AG20443 (cell line): ENCODE measurements at regions not wholly inside any gene's neighbourhood (a gene's known extent, or its start where the extent isn't known, plus 50 kb on each side); places are given as distances from the start of the nearest gene placed in this dataset.

Experiments
- DNase-seq: peaks from one replicate; pipeline ENCODE4 v3.0.0; 2012; ENCODE audit warnings: low spot score, mixed read lengths

DNA sequence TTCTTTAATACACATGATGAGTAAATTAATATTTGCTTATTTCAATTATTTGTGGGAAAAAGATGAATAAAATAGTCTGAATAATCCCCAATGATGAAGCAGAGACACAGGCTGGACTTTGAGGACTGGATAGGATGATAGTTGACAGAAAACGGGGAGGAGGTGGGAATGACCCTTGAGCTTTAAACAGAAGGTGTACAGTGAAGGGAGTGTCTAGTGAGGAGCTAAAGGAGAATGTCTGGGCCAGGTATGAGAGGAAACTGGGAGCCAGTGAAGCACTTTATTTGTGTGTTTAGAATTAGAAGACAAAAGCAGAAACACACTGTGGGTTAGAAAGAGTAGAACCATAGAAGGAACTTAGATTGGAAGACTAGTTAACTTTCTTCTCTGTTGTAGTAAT, 230.4 kb upstream of the CA10 start:
- DNase-seq = no peak

DNA sequence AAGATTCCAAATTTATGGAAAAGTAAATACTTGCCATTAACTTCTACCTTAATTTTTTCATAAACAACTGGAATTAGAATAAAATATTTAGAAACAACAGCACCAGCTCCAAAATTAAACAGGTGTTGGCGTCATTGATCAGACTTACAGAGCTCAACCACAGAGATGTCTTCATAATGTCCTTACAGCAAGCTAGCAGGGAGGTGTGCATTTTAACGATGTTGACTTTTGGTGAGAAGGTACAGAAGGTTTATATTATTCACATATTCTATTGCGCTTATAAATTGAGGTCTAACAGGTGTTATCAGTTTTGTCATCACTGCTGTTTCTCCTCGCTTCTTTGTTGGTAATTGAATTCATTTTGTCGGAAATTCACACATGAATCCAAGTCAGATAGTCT, 226.2 kb upstream of the CA10 start:
- no peak for DNase-seq

DNA sequence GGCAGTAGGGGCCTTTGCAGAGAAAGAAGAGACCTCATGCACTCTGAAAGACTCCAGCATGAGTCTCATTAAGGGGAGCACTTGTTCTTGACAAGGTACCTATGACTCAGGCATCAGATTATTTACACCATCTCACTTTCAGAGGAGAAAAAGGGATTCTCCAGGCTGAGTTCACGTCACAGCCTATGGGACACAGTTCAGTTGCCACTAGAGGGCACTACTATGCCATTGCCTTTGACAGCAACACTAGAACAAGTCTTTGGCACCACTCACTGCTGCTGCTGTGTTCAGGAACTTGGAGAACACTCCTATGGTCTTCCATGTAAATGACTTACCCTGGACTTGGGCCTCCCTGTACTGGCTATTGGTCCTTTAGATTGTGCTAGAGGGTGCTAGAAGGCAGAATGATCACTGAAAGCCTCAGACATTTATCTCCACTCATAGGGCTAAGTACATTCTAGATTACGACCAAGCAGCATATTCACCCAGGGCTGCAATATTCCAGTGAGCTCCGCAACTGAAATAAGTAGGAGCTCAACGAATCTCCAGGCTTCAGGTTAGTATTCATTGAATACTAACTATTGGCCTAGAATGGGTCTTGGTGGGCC, 225.1 kb upstream of the CA10 start:
- DNase-seq = no peak

DNA sequence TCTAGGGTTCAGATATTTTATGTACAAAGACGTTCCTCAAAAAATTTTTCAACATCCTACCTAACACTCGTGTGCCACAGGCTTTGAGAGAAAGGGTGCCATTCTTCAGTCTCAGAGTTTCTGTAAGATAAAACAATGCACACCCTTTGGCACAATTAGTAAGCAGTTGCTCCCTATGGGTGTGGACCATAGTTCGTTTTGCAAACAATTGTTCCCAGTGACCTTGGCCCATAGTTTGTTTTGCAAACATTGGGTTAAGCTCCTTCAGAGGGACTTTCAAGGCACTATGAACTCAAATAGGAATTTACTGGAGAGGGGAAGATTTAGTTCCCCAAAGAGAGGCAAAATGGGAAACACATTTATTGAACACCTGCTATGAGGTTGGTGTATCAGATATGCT, 220.3 kb upstream of the CA10 start:
- DNase-seq = no peak

DNA sequence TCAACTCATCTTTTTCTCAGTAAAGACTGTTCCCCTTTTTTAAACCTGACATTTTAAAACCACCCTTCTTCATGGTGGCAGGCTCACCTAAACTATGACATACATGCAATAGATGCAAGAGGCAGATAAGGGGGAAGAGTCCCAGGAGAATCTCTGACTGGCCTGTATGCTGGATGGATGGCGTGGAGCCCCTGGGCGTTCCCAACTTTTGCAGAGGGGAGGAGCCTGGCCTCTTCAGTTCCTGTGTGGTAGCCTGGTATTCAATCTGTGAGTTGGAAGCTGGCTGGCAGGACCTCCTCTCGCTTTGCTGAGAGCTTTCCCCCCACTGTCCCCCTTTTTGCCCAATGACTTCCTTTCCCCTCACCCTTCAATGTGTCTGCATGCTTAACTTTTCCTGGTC, 217.6 kb upstream of the CA10 start:
- no peak for DNase-seq

DNA sequence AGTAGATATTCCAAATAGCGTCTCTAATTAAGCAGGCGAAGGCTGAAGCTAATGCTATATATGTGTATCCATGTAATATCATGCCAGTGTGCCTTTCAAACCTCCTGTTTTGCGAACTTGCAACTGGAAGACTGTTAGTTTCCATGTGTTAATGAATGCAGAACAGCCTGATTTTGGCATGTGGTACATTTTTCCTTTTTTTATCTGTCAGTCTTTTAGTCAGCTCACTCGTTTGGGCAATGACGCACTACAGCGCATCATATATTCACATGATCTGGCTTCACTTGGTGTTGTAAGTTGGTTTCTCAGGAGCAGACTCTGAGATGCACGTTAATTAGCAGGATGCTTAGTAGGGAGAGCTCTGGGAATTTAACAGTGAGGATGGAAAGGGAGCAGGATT, 210.4 kb upstream of the CA10 start:
- no peak for DNase-seq

DNA sequence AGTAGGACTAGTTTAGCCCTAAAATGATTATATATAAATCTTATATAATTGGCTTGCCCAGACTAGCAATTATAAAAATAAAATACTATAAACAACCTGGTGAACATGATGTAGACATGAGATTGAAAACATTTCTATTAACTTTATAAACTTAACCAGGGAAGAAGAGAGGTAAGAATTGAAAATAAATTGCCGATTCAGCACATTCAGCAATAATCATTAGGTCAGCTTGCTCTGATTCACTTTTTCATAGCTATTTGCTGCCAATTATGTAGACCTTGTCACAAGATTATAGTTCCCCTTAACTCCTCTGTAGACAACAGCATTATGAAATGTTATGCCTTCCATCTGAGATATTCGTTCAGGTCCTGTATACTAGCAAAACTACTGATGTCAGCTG, 199.3 kb upstream of the CA10 start:
- no peak for DNase-seq

DNA sequence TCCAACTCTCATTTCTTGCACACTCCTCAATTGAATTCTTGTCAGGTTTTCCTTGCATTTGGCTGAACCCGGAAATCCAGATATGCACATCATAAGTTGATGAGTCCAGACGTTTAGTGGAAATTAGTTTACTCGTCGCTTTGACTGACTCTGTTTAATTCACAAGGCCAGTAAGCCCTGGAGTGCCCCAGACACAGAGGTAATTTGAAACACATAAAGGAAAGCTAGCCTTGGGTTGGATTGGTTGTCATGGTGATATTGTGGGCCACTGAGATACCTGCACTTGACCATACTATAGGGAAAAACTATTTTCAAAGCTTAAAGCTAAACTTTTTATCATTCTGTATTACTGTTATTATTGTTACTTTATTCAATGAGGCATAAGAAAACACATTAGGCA, 178.3 kb upstream of the CA10 start:
- no peak for DNase-seq

DNA sequence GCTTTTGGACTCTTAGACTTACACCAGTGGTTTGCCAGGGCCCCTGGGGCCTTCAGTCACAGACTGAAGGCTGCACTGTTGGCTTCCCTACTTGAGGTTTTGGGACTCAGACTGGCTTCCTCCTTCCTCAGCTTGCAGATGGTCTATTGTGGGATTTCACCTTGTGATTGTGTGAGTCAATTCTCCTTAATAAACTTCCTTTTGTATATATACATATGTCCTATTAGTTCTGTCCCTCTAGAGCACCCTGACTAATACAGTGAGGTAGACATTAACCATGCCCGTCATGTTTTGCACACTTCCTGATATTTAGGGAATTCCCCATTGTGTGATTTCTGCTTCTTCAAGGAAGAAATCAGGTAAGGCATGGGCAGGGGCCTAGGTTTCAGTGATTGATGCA, 147.8 kb upstream of the CA10 start:
- no peak for DNase-seq

DNA sequence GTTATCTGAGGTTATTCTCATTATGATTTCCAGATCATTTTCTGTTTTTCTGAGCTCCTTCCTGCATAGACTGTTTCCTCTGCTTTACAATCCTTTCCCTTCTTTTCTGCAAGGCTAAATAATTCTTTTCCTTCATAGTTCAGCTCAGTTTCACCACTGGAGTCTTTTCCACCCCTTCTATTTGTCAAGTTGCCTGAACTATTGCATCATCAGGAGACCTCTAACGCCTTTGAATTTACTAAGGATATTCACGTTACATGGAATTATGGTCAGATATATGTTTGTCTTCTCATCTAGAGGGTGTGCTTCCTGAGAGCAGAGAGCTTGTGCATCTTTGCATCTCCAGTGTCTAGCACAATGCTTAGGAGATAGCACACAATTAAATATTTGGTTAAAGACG, 140.4 kb upstream of the CA10 start:
- DNase-seq = no peak

DNA sequence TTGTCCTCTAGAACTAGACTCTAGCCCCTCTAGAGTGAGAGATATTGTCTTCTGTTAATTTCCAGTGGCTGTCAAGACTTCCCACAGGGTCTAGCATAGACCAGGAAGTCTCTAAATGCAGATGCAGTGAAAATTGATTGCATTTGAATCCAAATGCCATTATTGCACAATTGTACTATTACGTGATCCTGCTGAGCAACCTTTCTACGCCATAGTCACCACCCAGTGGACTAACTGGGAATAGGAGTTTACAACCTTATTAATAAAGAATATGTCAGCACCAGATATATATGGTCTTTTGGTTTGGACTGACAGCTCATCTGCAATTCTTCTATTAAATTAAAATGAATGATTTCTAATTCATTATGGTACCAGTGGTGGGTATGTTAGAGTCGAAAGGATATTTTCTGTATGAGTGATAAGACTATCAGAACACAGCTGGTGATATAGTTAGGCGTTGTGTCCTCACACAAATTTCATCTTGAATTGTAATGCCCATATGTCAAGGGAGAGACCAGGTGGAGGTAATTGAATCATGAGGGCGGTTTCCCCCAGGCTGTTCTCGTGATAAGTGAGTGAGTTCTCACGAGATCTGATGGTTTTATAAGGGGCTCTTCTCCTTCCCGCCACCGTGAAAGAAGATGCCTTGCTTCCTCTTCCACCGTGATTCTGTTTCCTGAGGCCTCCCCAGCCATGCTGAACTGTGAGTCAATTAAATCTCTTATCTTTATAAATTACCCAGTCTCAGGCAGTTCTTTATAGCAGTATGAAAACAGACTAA, 138.9 kb upstream of the CA10 start:
- no peak for DNase-seq

DNA sequence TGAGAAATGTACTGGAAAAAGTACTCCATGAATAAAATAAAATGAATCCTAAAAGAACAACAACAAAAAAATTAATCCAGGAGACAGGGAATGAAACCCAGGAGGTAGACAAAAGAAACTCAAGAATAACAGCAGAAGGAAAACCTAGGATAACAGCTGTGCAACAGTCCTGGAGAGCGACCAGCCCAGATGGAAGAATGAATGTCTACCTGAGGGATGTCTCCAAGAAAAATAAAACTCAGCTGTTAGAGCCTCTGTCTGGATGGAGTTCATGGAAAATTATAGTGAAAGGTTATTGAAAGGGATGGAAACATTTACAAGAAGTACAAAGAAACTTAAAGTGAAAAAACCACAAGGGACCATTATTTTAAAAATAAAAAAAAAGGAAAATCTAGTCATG, 135.8 kb upstream of the CA10 start:
- DNase-seq = no peak

DNA sequence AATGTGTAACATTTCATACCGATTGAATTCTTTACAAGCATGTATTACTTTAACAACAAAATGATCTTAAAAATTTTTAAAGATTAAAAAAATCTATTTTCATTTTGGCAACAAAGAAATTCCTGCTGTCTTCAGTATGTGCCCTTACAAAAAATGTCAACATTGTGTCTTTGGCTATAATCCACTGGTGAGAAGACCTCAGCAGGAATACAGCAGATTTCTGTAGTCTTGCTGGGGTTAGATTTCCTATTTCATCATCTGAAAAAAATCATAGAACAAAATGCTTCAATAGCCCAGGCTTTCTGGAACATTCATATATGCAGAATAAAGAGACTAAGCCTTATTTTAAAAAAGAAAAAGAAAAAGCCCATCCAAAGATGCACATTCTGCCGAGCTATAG, 129.1 kb upstream of the CA10 start:
- DNase-seq = no peak

DNA sequence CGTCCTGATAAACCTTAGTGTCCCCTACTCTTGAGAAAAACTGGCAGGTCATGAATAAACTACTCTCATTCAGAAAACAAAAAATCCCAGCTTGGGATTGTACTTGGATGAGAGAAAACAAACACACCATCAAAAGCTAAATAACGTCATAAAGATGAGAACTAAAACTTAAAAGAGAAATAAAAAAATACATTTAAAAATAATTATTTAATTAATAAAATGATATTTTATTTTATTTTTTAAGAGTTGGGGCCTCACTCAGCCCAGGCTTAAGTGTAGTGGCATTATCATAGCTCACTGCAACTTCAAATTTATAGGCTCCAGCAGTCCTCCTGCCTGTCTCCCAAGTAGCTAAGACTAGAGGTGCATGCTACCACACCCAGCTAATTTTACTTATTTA, 125.4 kb upstream of the CA10 start:
- no peak for DNase-seq

DNA sequence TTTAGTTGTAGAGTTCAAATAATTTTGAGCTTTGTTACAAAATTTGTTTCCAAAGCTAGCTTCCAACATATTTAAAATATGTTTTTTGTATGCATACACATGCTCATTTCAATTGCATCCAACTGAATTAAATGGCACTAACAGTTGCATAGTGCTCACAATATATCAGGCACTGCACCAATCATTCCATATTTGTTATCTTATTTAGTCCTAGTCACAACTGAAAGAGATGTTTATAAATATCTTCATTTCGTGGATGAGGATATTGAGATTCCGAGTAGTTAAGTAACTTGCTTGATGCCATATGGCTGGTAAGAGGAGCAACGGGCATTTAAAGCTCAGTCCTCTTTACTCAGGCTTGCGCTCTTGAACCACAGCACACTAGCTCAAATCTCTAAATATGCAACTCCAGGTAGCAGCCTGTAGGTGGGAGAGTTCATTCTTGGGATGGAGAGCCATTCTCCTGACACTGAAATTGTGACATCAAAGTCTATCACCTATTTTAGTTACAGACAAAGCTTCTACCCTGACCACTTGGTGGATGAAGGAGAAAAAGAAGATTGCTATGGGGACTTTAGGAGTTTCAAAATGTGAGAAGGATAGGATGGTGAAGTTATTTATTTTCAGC, 118.0 kb upstream of the CA10 start:
- DNase-seq = no peak

DNA sequence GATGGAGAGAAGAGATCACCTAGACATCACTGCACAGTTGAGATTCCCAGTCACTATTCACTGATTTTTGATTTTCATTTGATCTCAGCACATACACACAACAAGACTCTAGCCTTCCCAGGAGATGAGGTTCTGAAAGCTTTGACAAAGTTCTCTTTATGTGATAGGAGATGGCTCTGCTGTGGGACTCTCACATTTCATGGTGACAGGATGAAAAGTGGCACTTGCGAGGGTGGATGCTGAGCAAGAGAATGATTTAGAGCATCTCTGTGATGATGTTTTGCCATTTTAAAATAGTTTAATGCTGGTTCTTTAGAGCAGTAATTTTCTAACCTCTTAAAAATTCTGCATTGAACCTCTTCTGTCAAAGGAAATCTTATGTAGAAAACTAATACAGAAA, 113.3 kb upstream of the CA10 start:
- DNase-seq = no peak

DNA sequence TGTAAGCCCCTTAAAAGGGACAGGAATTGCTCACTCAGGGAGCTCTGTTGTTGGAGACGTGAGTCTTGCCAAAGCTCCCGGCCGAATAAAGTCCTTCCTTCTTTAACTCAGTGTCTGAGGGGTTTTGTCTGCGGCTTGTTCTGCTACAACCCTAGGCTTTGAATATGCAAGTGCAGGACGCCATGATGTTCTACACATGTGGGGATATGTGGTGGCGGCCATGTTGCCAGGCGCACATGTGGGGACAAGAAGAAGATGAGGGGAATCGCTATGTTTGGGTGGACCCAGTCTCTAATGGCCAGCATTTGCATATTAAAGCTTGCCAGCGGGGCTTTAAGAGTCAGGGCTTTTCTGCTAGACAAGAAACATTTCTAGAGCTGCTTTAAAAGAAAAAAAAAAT, 96.8 kb upstream of the CA10 start:
- DNase-seq = no peak

DNA sequence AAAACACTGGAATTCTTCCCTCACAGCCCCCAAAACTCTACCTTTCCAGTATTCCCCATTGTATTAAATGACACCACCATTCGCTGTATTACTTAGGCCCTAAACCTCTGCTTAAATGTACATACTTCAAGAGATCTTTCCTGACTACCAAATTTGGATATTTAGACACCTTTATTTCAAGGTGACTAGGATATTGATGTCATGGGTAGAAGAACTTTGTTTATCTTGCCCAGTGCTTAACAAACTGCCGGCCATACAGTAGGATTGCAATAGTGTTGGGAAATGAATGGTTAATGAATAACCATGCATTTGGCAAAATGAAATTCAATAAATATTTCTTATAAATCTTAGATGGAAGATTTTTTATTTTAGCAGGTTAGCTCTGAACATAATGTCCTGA, 86.2 kb upstream of the CA10 start:
- no peak for DNase-seq

DNA sequence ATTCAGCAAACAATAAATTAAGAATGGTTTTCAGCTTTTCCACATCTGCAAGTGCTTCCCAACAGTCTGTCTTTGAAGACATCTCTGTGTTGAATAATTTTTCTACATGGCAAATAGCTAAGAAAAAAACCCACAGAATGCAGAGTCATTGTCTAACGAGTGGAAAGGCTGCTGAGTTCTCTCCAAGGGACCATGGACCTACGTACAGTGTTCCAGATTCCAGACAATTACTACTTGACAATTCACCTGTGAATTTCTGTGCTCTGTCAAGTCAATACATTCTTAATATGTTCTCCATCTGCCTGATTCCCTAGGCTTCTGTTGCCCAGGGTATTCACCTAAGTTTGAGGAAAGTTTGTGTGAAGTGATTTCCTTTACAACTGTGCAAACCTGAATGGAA, 83.8 kb upstream of the CA10 start:
- no peak for DNase-seq

DNA sequence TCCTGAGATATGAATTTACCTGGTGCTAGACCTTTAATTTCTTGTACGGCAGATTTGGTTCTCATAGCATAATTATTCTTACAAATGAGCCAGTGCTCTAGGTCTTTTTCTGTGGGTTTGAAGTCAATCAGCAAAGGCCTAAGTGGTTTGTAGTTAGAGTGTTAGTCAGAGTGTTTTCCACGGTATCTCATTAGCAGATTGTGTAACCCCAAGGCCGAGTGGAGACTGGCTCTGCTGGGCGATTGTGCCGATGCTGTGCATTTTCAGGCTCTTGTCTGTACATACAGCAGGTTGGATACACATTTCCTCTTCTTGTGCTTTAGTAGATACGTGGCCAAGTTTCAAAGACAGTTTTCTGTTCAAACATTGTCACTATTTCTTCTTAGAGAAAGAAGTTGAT, 78.6 kb upstream of the CA10 start:
- no peak for DNase-seq

DNA sequence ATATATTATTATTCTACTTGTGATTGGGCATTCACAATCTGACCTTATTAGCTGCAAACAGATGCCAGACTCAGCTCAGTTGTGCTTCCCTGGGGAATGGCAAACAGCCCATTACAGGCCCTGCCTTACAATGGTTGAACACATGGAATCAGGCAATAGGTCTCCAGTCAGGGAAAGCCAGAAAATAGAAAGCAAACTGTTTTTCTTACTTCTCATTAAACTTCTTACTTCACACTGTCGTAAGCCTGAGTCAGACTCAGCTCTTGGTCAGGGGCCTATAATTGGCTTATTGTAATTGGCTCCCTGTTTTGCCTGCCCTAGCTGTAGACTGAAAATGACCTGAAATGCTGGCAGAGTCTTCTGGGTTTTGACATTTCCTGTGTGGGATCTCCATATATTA, 77.0 kb upstream of the CA10 start:
- no peak for DNase-seq

DNA sequence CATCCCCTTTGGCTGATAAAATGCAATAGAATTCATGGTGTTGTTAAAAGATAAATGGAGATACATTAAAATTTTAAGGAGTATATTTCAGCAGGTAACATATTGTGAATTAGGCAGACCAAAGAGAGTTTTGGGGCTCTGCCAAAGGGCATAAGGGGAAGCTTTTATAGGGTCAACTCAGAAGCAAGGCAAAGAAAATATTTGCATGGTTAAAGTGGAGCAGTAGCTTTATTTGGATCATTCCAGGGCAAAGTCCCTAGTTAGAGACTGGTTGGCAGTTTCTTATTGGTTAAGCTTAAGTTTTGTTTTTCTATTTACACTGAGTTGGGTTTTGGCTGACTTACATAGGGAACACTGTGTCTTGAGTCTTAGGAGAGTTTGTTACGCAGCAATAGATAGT, 75.1 kb upstream of the CA10 start:
- DNase-seq = no peak

DNA sequence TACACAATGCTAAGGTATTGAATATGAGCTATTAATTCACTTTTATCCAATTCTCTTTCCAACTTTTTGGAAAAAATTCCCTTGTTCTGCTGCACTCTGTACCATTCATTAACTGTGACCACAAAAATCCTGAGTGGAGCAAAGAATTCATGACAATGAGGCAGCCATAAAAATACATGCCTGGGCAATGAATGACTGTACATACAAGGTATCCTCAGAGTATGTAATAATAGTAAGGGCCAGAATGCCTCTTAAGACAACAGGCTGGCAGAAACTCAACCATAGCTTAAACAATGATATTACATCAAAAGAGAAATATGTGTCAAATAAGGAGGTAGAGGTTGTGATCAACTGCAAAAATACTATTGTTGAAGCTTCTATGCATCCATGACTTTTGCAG, 74.7 kb upstream of the CA10 start:
- no peak for DNase-seq

DNA sequence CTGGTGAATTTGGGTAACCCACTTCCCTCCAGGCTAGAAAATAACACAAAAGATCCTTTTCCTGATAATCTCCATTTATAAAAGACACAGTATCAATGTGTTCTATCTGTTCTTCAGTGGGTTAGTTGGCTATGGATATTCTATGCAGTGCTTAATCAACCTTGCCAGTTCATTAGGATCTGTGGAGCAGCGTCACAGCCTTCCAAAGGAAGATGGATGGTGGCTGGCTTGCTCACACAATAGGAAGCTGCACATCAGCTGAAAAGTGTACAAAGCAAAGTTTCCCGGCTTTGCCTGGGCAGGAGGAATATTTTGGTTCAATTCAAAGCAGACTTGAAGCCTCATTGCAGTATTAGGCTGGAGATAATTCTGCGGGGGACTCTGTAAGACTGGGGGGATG, 70.3 kb upstream of the CA10 start:
- no peak for DNase-seq
